A549 (cell line): ENCODE measurements at regions not wholly inside any gene's neighbourhood (a gene's known extent, or its start where the extent isn't known, plus 50 kb on each side); places are given as distances from the start of the nearest gene placed in this dataset.

ENCODE experiments used
- BHLHE40 ChIP-seq: IDR thresholded peaks from 2 replicates; pipeline ENCODE4 v1.6.1; 2012; ENCODE audit warnings: low read depth, low read length, inconsistent platforms
- CTCF ChIP-seq: fragments of >200 bp; sonication (Bioruptor Twin); formaldehyde crosslinking; IDR thresholded peaks from 3 replicates; pipeline ENCODE4 v1.5.1; 2016
- EP300 ChIP-seq, 2 experiments: fragments of >200 bp; sonication (Bioruptor Twin); formaldehyde crosslinking; IDR thresholded peaks; 2 replicates in 1 of 2; 3 replicates in 1 of 2; pipeline ENCODE4 v1.6.1; 2016 to 2017
- HOXA7 ChIP-seq: fragments of 250-450 bp; sonication (Bioruptor Pico); IDR thresholded peaks from 2 replicates; pipeline ENCODE4 v1.5.0; 2020; ENCODE audit warnings: mild to moderate bottlenecking, moderate library complexity
- JUN ChIP-seq, 2 experiments: fragments of >200 bp; sonication (Bioruptor Twin); formaldehyde crosslinking; IDR thresholded peaks; 2 replicates in 1 of 2; 3 replicates in 1 of 2; pipeline ENCODE4 v1.6.1; 2016 to 2017
- NFE2L2 ChIP-seq: fragments of 150-350 bp; conservative IDR thresholded peaks from 2 replicates; pipeline ENCODE4 v1.6.1; 2014; ENCODE audit warnings: low read length
- POLR2A ChIP-seq: IDR thresholded peaks from 2 replicates; pipeline ENCODE4 v1.6.1; 2012; ENCODE audit warnings: mild to moderate bottlenecking, low read length
- REST ChIP-seq: fragments of 200-600 bp; sonication (generic); IDR thresholded peaks from 2 replicates; pipeline ENCODE4 v1.6.1; 2016; ENCODE audit warnings: antibody characterized with exemption, mild to moderate bottlenecking, moderate library complexity
- ZC3H11A ChIP-seq: fragments of 450-650 bp; IDR thresholded peaks from 2 replicates; pipeline ENCODE4 v1.6.1; 2014; ENCODE audit warnings: antibody characterized with exemption, mild to moderate bottlenecking

GRCh38 chr12:131598717-131599116 is 112.2 kb upstream of the SFSWAP start:
- TF ChIP-seq ZC3H11A (no peak), POLR2A (no peak), CTCF (no peak), JUN (IDR thresholded peaks at IDR 0.05) (no peak), EP300 (IDR thresholded peaks at IDR 0.05) (no peak), HOXA7 (CRISPR knock-in tag) (no peak), NFE2L2 (no peak), REST (no peak), BHLHE40 (no peak)
